ENCODE measurements at regions not wholly inside any gene's neighbourhood (a gene's known extent, or its start where the extent isn't known, plus 50 kb on each side); places are given as distances from the start of the nearest gene placed in this dataset.

GRCh38 chr3:150225986-150226385, 182.1 kb upstream of the TSC22D2 start:
- dilution Hi-C loops (cut with HindIII; ENCODE audit: low sequenced_read_pairs, unreplicated experiment) (no loop called here), in situ Hi-C loops (cut with MboI; ENCODE audit: low sequenced_read_pairs) (loop anchor here (5.0 kb wide), 2 partner anchors 181 to 271 kb away; partner anchors contain the start of gene TSC22D2), intact Hi-C loops (cut with micrococcal nuclease) (no loop called here)
- Histone ChIP-seq H3K9me3 (ENCODE audit: control insufficient read depth, insufficient read depth, low read length) (no peaks in the 10 kb centered on the region), H3K14ac (replicated peaks; ENCODE audit: low read depth, low read length) (0 out of 2 replicates have a peak overlapping the region, but pooled peaks have one; percentile 25), H3K9ac (ENCODE audit: low read depth, low read length) (no peak overlapping the region), H2AFZ (replicated peaks; ENCODE audit: low read length, poor library complexity) (peak overlapping the region; percentile 9), H3K4me3 (ENCODE audit: insufficient read depth, low read depth, low read length) (no peak overlapping the region), H3K79me1 (ENCODE audit: low read depth in 1 of 2, low read length in 2 of 2) (peaks cover 0 to 12% of the 10 kb centered on the region in 2 experiments; a peak in 2 of 4 replicates), H3K23ac (ENCODE audit: low read depth, low read length) (peak overlapping the region; percentile 34; the same call in 1 of the 2 replicates), H4K20me1 (ENCODE audit: insufficient read depth, low read length) (no peaks in the 10 kb centered on the region), H2BK120ac (ENCODE audit: low read depth, low read length) (0 out of 2 replicates have a peak overlapping the region, but pooled peaks have one; percentile 30), H4K91ac (ENCODE audit: insufficient read depth, low read depth, low read length) (no peak overlapping the region), H3K18ac (ENCODE audit: low read depth, low read length) (no peak overlapping the region), H3K9me1 (ENCODE audit: insufficient read depth, low read length) (peaks cover 4% of the 10 kb centered on the region; the same call in 1 of the 2 replicates), H2AK9ac (replicated peaks; ENCODE audit: low read depth, low read length, poor library complexity) (no peak overlapping the region), H3K4ac (ENCODE audit: low read depth, low read length) (no peak overlapping the region), H3K4me2 (ENCODE audit: low read depth, low read length) (no peak overlapping the region), H2AK5ac (ENCODE audit: low read depth, low read length) (peak overlapping the region; percentile 29; the same call in 1 of the 2 replicates), H2BK20ac (ENCODE audit: low read depth, low read length) (no peak overlapping the region; the same call in 1 of the 2 replicates), H2BK5ac (ENCODE audit: low read depth, low read length, poor library complexity, severe bottlenecking) (no peak overlapping the region), H3K27me3 (ENCODE audit: control insufficient read depth, insufficient read depth, low read length) (no peaks in the 10 kb centered on the region), H3K4me1 (ENCODE audit: control insufficient read depth, insufficient read depth, low read length) (peaks cover 2% of the 10 kb centered on the region; the same call in 1 of the 2 replicates), H4K5ac (ENCODE audit: low read depth, low read length) (no peak overlapping the region), H2BK15ac (ENCODE audit: low read depth, low read length) (no peak overlapping the region), H4K8ac (ENCODE audit: low read depth in 2 of 2, low read length in 2 of 2) (no peak overlapping the region), H3K27ac (ENCODE audit: insufficient read depth, low read length) (no peak overlapping the region), H3K56ac (ENCODE audit: extremely low read depth, insufficient read depth, low read length) (no peak overlapping the region), H3K36me3 (ENCODE audit: control insufficient read depth, insufficient read depth, low read length) (no peaks in the 10 kb centered on the region)
- ChIA-PET POLR2A (ENCODE audit: unreplicated experiment) (no interaction called here), CTCF (no interaction called here)
- 74% methylated on average over 5 of the region's 9 CpGs; no CpG with 5 or more reads in 1 of the 2 experiments for WGBS, 2 experiments (ENCODE audit: extremely low coverage in 2 of 2, insufficient read length in 1 of 2)
- BruUV-seq (replicated peaks): no TSS peak
- TF ChIP-seq CTCF (conservative IDR thresholded peaks at IDR 0.05; ENCODE audit: low read depth, low read length): no peak
- no peak for TF ChIP-seq RFX5 (IDR thresholded peaks at IDR 0.05; ENCODE audit: low read depth, low read length)
- TF ChIP-seq RCOR1 (IDR thresholded peaks at IDR 0.05; ENCODE audit: insufficient replicate concordance, low read length): no peak
- no peak for TF ChIP-seq MXI1 (IDR thresholded peaks at IDR 0.05; ENCODE audit: borderline replicate concordance, low read depth, low read length)
- TF ChIP-seq FOS (IDR thresholded peaks at IDR 0.05; ENCODE audit: low read depth, low read length): no peak
- no peak for TF ChIP-seq RAD21 (IDR thresholded peaks at IDR 0.05; ENCODE audit: low read length)
- no peak for TF ChIP-seq ELK1 (IDR thresholded peaks at IDR 0.05; ENCODE audit: borderline replicate concordance, low read depth, low read length)
- ATAC-seq (ENCODE audit: low read depth): no peak
- no peak for DNase-seq

All from IMR-90 (cell line).